MM.1S (cell line): ENCODE measurements at regions not wholly inside any gene's neighbourhood (a gene's known extent, or its start where the extent isn't known, plus 50 kb on each side); places are given as distances from the start of the nearest gene placed in this dataset.

Experiments used
- CTCF ChIP-seq: fragments of 300-600 bp; sonication (generic); IDR thresholded peaks from 2 replicates; pipeline ENCODE4 v1.5.1; 2016; ENCODE audit warnings: antibody characterized with exemption, low read length, mixed read lengths
- EZH2 ChIP-seq: fragments of 300-600 bp; sonication (generic); optimal IDR thresholded peaks from 2 replicates; pipeline ENCODE3; 2017; ENCODE audit warnings: low read depth, mild to moderate bottlenecking, antibody characterized with exemption, low read length, mixed read lengths
- EZH2phosphoT487 ChIP-seq: fragments of 300-600 bp; sonication (generic); IDR thresholded peaks from 2 replicates; pipeline ENCODE4 v1.6.1; 2018; ENCODE audit warnings: antibody characterized with exemption, low read length

GRCh38 chr16:25340973-25341372, 83.3 kb upstream of the ZKSCAN2 start:
- TF ChIP-seq CTCF (no peak), EZH2phosphoT487 (no peak), EZH2 (no peak)
